ENCODE measurements at regions not wholly inside any gene's neighbourhood (a gene's known extent, or its start where the extent isn't known, plus 50 kb on each side); places are given as distances from the start of the nearest gene placed in this dataset.

GRCh38 chr7:19403691-19404090 lies 258.5 kb upstream of the FERD3L start:
- no peak for DNase-seq
- Histone ChIP-seq H3K36me3 (replicated peaks in 1 of 2) (no peaks in the 10 kb centered on the region), H3K27ac (no peak overlapping the region), H3K4me3 (no peak overlapping the region), H3K9me3 (replicated peaks in 1 of 3) (no peaks in the 10 kb centered on the region), H3K4me1 (replicated peaks in 1 of 2) (peaks cover 6% of the 10 kb centered on the region in 2 donors), H3K27me3 (no peaks in the 10 kb centered on the region)
- intact Hi-C loops (cut with DNase I), result no loop called here
- no peak for TF ChIP-seq CTCF (IDR thresholded peaks at IDR 0.05)
- no peak for TF ChIP-seq POLR2A (IDR thresholded peaks at IDR 0.05)
- WGBS, 4 donors, result 91 to 96% (median 95%) methylated on average over 2 of the region's 2 CpGs

DNA sequence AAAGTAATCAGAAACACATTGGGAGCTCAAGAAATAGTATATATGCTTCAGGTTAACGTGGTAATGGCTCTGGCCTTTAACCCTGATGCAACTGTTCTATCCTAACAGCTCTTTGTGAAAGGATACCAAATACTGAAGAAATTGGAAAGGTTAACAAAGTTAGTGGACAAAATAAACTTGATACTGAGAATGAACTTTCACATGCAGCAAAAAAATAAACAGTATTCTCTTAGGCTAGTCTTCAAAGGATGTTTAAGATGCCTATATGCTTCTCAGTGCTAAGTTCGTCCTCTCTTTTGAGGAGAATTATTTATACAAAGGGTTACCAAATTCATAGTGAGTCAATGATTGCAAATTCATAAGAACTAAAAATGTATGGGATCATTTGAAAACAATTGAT lies 256.2 kb upstream of the FERD3L start:
- peaks cover 6% of the 10 kb centered on the region in 2 donors for H3K4me1 ChIP-seq (replicated peaks in 1 of 2)
- no peaks in the 10 kb centered on the region for H3K36me3 ChIP-seq (replicated peaks in 1 of 2)
- H3K4me3 ChIP-seq, result no peak overlapping the region
- no peak for TF ChIP-seq CTCF (IDR thresholded peaks at IDR 0.05)
- TF ChIP-seq POLR2A (IDR thresholded peaks at IDR 0.05), result no peak
- 74 to 79% (median 76%) methylated on average over 2 of the region's 2 CpGs for WGBS, 4 donors
- no peaks in the 10 kb centered on the region for H3K9me3 ChIP-seq (replicated peaks in 1 of 3)
- no peak for DNase-seq
- no peak overlapping the region for H3K27ac ChIP-seq
- intact Hi-C loops (cut with DNase I), result no loop called here
- H3K27me3 ChIP-seq, result no peaks in the 10 kb centered on the region

DNA sequence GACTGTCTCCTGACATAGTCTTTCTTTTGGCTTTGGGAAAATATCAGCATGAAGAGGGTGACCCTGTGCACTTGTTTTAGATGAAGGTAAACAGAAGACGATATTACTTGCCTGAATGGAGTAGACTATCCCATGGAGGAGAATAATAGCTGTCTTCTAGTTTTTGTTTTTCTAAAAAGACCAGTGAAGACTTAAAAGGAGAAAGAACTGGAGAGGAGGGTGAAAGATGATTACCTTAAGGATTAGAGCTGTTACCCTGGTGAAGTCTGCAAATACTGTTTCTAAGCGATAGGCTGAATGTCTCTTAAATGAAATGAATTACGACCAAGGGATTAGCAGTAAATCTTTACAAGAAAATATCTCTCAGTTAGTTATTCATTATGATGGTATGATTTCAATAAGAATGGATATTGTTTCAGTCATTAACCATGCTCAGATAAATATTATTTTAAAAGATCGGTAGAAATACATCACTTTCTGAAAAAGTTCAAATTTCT lies 255.6 kb upstream of the FERD3L start:
- no peaks in the 10 kb centered on the region for H3K9me3 ChIP-seq (replicated peaks in 1 of 3)
- DNase-seq, result no peak
- no peaks in the 10 kb centered on the region for H3K36me3 ChIP-seq (replicated peaks in 1 of 2)
- TF ChIP-seq CTCF (IDR thresholded peaks at IDR 0.05), result no peak
- TF ChIP-seq POLR2A (IDR thresholded peaks at IDR 0.05), result no peak
- H3K27ac ChIP-seq, result no peak overlapping the region
- intact Hi-C loops (cut with DNase I), result no loop called here
- WGBS, 4 donors, result 66 to 79% (median 75%) methylated on average over 4 of the region's 4 CpGs
- no peak overlapping the region for H3K4me3 ChIP-seq
- H3K4me1 ChIP-seq (replicated peaks in 1 of 2), result peaks cover 6% of the 10 kb centered on the region in 2 donors
- no peaks in the 10 kb centered on the region for H3K27me3 ChIP-seq

- Histone ChIP-seq H3K4me1 (replicated peaks in 1 of 2) (peaks cover 6% of the 10 kb centered on the region in 2 donors), H3K4me3 (no peak overlapping the region), H3K27me3 (no peaks in the 10 kb centered on the region), H3K36me3 (replicated peaks in 1 of 2) (no peaks in the 10 kb centered on the region), H3K27ac (no peak overlapping the region), H3K9me3 (replicated peaks in 1 of 3) (no peaks in the 10 kb centered on the region)
- TF ChIP-seq CTCF (IDR thresholded peaks at IDR 0.05) (no peak), POLR2A (IDR thresholded peaks at IDR 0.05) (no peak)
- no peak for DNase-seq
- WGBS, 4 donors, result 57 to 71% (median 61%) methylated on average over 4 of the region's 4 CpGs
- intact Hi-C loops (cut with DNase I), result no loop called here
Measured at GRCh38 chr7:19397911-19398310, 252.7 kb upstream of the FERD3L start.
